GM18505 (cell line): ENCODE measurements at regions not wholly inside any gene's neighbourhood (a gene's known extent, or its start where the extent isn't known, plus 50 kb on each side); places are given as distances from the start of the nearest gene placed in this dataset.
"Not testable (repeated sequence)": the region's sequence is repeated elsewhere in the genome, so short reads cannot be mapped to it uniquely, and the experiment has no call there.

Experiments
- ATAC-seq: cut with Tn5 transposase; IDR thresholded peaks from one replicate; pipeline ENCODE4 v1.9.1; 2021; ENCODE audit not compliant: unreplicated experiment
- POLR2A ChIP-seq: IDR thresholded peaks from 4 replicates; pipeline ENCODE4 v1.6.1; 2011; ENCODE audit warnings: borderline replicate concordance; ENCODE audit not compliant: insufficient read depth, insufficient read length; ENCODE audit errors: extremely low read depth

DNA sequence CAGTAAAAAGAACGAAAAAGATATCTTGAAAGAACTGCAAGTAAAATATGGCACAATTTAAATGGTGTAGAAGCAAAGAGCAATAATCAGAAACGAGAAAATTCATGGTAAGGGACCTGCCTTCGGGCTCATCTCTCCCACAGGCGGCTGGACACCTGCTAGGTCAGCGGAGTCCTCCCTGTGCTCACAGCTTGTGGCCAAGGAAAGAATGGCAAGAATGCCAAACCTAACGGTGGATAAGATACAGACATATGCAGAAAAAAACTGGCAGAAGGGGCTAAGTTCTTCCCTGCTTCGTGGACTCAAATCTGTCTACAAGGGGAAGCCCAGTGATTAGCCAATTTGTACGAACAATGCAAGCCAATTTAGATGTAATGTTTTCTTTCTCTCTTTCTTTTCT lies 152.1 kb upstream of the VCX start:
- no peak for TF ChIP-seq POLR2A
- no peak for ATAC-seq

DNA sequence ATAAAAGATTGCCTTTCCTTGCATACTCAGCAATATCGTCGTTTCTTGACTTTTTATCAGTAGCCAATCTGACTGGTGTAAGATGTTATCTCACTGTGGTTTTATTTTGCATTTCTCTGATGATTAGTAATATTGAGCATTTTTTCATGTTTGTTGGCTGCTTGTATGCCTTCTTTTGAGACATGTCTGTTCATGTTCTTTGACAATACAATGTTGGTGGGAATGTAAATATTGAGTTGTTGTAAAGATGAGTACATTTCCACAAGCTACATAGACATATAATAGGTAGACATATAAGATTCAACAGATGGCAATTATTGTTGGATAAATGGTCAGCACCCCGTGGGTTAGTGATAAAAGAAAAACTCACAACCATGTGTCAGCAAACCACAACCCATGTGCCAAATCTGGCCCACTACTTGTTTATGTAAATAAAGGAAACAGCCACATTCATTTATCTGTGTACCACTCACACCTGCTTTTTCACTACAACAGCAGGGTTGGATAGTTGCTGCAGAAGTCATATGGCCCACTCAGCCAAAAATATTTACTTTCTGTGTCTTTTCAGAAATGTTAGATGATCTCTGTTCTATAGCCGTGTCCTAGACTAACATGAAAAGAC lies 153.1 kb upstream of the VCX start:
- no peak for ATAC-seq
- no peak for TF ChIP-seq POLR2A

DNA sequence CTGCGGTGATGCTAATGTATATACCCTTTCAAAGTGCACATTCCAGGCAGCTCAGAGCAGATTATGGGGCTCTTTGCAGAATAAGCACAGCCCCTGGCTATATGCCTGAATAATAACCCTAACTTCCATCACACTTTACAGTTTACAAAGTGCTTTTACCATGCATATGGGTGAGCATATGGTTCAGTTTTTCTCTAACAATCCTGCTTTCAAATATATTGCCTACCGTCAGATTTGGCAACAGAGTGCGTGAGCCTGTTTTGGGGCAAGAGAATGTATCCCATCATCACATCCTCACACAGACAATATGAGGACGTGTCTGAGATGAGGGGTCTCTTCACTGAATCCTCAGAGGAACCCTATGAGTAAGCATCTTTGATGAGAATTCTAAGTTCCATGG lies 162.8 kb upstream of the VCX start:
- ATAC-seq: no peak
- no peak for TF ChIP-seq POLR2A

DNA sequence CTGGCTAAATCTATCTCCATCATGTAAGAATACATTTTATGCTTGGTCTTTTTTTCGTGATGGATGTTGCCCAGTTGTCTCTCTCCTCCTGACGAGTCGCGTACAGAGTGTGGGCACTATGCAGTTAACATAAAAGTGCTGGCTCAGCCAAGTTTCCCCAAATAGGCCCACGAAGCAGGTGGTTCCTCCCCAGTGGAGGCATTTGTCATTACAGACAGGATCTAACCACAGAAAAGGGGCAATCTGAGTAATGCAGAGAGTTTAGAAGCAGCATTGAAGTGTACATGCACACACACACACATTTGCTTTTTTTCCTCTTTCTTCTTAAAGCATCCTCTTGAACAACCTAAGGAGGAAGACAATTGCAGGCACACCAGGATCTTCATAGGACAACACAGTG lies 188.7 kb upstream of the VCX start:
- no peak for TF ChIP-seq POLR2A
- ATAC-seq: no peak

DNA sequence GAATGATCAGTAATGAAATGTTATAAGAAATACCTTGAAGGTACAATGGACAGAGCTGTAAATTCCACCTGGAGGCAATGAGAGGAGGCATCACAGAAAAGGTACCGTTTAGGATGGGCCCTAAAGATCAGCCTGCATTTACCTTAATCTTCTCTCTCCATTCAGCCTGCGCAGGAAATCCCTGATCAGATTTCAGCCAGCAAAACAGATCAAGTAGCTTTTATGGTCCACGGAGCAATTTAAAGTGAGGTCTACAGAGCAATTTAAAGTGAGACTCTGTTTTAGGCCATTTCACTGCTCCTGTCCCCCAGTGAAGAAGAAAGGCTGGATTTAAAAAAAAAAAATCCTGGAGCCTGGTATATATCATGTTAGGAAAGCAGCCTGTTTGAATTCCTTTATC lies 195.1 kb upstream of the VCX start:
- no peak for TF ChIP-seq POLR2A
- no peak for ATAC-seq

DNA sequence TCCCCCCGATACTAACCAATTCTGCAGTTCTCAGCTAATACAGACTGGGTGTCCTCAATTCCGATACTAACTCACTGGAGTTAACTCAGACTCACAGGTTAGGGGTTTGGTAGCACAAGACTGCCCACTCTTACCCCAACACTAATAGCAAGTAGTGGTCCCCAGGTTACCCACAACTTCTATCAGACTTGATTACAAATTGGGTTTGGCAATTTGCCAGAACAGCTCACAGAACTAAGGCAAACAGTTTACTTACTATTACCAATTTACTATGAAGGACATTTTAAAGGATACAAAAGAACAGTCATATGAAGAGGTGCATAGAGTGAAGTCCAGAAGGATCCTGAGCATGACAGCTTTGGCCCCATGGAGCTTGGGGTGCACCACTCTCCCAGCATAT lies 201.8 kb upstream of the VCX start:
- ATAC-seq: no peak
- TF ChIP-seq POLR2A: no peak

DNA sequence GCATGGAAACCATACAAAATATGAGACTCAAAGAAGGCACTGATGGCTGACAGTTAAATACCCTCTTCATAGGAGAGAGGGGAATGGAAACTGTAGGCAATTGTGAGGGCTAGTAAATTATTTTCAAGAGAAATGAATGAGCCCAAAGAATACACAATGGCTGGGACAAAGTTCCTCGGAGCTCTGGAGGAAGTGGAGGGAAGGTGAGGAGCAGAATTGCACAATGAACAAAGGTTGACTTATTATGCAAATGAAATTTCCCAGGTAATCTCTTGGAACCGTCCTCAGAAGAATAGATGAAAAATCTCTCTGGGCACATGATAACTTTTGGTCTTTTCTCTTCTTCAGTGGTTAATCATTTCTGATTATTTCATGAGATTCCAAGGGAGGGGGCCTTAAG lies 202.6 kb upstream of the VCX start:
- ATAC-seq: no peak
- TF ChIP-seq POLR2A: no peak

DNA sequence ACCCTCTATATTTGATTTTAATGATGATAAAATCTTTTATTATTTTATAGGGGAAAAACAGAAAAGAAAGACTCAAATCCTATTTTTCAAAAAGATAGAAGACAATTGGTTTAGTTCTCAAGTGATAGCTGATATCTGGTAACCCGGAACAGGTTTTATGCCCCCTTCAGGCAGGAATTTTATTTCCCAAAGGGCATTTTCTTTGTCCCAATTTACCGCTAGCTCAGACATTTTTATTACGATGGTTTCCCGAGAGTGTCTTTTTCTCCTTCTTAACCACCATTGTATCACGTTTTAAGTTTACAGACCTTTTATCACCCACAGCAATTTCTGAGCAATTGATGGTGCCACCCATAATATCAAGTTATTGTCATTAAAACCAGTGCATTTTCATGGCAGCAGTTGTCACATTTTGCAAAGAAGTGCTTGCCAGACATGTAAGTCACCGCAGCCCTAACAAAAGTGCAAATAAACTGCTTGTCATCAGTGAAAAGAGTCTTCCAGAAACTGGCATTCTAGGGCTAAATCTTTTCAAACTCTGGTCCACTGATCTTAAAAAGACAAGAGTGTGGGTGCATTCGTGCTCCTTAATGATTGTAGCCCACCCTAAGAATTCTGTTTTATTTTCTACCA lies 204.8 kb upstream of the VCX start:
- no peak for TF ChIP-seq POLR2A

DNA sequence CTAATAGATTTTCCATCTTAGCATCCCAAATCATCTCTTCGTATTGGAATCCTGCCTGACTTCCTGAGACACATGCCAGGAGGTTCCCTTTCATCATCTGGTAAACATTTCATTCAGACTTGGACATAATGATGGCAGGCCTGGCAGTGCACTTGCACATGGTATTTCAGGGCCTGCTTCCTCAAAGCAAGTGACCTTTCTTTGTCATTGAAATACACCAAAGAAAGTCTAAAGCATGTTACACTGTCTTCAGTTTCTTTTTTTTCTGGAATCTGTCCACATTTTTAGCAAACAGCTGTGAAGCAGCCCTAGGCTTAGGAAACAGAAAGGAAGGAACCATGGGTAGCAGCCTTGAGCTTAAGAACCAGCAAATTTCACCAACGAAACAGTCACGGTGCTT lies 205.9 kb upstream of the VCX start:
- ATAC-seq: no peak
- TF ChIP-seq POLR2A: no peak

More for the DNA sequence above, 204.8 kb upstream of the VCX start:
- no peak for ATAC-seq

DNA sequence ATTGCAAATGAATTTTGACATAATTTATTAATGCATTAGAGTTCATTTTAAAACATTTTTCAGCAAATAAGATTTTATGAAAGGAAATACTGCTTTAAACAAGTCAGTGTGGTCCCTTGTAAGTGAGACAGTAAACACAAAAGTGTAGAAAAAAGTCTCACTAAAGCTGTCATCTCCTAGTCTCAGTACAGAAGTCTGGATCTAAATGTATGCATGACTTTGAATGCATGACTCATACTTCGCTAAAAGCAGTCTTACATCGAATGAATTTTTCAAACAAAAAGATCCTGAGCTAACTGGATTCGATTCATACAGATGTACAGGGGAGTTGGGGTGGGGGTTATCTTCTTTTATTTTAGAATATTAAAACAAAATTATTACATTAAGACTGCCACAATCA lies 207.4 kb upstream of the VCX start:
- no peak for ATAC-seq
- no peak for TF ChIP-seq POLR2A

DNA sequence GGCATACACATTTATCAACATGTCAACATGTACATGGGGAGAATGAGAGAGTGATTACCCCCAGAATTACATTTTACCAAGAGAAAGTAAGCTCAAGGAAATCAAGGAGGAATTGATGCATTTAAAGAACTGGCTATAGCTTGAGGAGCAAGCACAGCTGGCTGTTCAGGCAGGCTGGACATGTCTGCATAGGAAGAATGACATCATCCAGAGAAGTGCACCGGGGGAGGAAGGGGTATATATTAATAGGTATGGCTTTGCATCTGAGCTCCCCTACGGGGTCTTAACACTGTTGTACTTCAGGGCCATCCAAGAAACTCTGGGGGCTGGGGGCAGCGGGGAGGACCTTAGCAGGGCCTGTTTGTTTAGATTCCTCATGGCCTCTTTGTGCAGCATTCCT lies 222.4 kb upstream of the VCX start:
- no peak for TF ChIP-seq POLR2A
- ATAC-seq: no peak

DNA sequence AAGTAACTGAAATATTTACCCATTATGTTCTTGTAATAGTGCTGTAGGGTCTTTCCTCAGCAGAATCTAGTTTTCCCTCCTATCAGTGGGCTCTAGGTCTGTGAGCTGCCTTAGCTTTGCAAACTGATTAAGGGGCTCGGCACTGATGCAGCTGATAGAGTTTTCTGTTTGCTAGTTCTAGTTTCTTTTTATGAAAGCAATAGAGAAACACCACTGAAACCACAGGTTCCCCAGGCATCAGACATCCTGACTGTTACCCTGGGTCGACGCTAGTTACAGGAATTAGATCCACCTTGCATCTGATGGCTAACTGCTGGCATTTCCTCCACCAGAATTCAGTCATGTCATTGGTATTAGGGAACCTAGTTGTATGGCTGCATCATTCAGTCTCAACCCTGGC lies 225.0 kb upstream of the VCX start:
- no peak for TF ChIP-seq POLR2A

DNA sequence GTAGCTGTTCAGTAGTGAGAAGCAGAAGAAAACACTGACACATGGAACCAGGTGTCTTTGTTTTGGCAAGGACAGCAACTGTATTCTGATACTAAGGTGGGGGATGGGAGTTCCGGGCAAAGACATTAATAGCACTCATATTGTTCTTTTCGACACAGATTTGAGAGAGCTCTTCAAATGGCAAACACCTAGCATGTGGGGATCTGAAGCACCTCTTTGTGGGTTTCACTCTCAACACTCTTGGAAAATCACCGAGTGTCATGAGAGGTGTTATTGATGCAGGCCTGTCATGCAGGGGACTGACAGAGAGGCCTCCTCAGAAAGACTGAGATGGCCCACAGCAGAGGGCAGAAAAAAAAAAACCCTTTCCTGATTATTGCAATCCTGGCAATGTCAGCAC lies 228.4 kb upstream of the VCX start:
- TF ChIP-seq POLR2A: no peak
- ATAC-seq: no peak

More for the DNA sequence above, 225.0 kb upstream of the VCX start:
- no peak for ATAC-seq

DNA sequence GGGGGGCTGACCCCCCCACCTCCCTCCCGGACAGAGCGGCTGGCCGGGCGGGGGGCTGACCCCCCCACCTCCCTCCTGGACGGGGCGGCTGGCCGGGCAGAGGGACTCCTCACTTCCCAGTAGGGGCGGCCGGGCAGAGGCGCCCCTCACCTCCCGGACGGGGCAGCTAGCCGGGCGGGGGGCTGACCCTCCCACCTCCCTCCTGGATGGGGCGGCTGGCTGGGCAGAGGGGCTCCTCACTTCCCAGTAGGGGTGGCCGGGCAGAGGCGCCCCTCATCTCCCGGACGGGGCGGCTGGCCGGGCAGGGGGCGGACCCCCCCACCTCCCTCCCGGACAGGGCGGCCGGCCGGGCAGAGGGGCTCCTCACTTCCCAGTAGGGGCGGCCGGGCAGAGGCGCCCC lies 234.3 kb upstream of the VCX start:
- not testable (repeated sequence) for ATAC-seq

DNA sequence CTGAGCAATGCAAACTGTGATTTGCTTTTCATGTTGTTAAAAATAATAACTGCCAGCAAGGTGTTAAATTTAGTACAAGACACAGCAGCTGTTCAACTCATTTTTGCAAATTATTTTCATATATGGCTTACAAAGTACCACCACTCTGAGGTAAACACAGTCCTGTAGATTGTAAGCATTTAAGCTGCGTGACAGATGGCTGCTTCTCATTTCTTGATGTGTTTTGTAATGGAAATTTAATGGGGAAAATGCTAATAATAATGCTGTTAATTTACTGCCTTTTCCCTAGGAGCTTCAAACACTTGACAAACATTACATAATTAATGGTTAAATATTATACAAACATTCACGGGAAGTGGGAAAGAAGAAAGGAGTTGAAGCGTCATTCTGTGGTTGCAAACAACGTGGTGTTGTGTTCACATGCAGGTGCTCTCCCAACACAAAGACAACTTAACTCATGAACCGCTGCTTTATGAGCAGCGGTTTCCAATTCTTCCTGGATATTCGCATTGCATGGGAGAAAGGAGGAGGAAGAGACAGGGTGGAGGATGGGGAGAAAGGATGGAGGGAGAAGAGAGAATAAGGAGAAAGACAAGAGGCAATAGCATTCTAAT lies 236.8 kb upstream of the VCX start:
- no peak for ATAC-seq
- TF ChIP-seq POLR2A: no peak

DNA sequence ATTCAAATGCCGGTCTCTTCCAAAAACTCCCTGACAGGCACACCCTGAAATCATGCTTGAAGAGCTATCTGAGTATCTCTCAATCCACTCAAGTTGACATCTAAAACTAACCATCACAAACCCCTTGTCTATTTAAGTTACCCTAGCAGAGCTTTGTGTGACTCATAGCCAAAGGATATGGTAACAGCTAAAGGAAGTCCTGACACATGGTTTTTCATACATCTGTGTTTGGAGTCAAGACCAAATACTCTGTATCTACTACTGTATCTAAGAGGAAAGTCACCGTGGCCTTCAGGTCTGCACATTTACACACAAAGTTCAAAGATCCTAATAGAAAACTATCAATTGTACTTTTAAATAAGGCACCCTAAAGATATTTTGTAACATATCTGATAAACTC lies 239.6 kb upstream of the VCX start:
- no peak for TF ChIP-seq POLR2A
- no peak for ATAC-seq
